Testis (tissue), 2 donors: ENCODE measurements at regions not wholly inside any gene's neighbourhood (a gene's known extent, or its start where the extent isn't known, plus 50 kb on each side); places are given as distances from the start of the nearest gene placed in this dataset.

Experiments used
- DNase-seq: peaks from one replicate; pipeline ENCODE4 v3.0.0-alpha.2; 2019
- H3K27ac ChIP-seq, 2 donors: fragments of 200-600 bp; sonication (generic); one replicate each; pipeline ENCODE4 v1.5.1; 2019
- H3K27me3 ChIP-seq: fragments of 200-600 bp; sonication (generic); one replicate; pipeline ENCODE4 v1.5.1; 2019
- H3K36me3 ChIP-seq: fragments of 200-600 bp; sonication (generic); one replicate; pipeline ENCODE4 v1.5.1; 2017; ENCODE audit warnings: low read depth; ENCODE audit errors: missing control alignments
- H3K4me1 ChIP-seq: fragments of 200-600 bp; sonication (generic); one replicate; pipeline ENCODE4 v1.5.1; 2019
- H3K4me3 ChIP-seq, 2 donors: fragments of 200-600 bp; sonication (generic); one replicate each; pipeline ENCODE4 v1.5.1; 2017 to 2019
- H3K9me3 ChIP-seq: fragments of 200-600 bp; sonication (generic); one replicate; pipeline ENCODE4 v1.5.1; 2017
- POLR2A ChIP-seq: fragments of 450-650 bp; IDR thresholded peaks from one replicate; pipeline ENCODE4 v1.6.1; 2017; ENCODE audit warnings: antibody characterized with exemption, mild to moderate bottlenecking, moderate library complexity
- WGBS, 2 donors: methylation state at CpG; one replicate each; pipeline ENCODE4 v1.1.5; 2018; 5-methylcytosine and 5-hydroxymethylcytosine counted together
- intact Hi-C: fragments of 100-400 bp; cut with DNase I; formaldehyde crosslinking; loops from one replicate; pipeline ENCODE4 v1.15.1; 2023; ENCODE audit warnings: low total_unique reads
- TF ChIP-seq, protein P1 (sequence below), 3 experiments: fragments of 450-650 bp in 2 of 3; fragments of 200-600 bp in 1 of 3; sonication (generic) in 1 of 3; IDR thresholded peaks; one replicate each; pipeline ENCODE4 v1.5.1; 2016 to 2019; ENCODE audit warnings: antibody characterized with exemption in 3 of 3, mild to moderate bottlenecking in 2 of 3, moderate library complexity in 1 of 3

DNA sequence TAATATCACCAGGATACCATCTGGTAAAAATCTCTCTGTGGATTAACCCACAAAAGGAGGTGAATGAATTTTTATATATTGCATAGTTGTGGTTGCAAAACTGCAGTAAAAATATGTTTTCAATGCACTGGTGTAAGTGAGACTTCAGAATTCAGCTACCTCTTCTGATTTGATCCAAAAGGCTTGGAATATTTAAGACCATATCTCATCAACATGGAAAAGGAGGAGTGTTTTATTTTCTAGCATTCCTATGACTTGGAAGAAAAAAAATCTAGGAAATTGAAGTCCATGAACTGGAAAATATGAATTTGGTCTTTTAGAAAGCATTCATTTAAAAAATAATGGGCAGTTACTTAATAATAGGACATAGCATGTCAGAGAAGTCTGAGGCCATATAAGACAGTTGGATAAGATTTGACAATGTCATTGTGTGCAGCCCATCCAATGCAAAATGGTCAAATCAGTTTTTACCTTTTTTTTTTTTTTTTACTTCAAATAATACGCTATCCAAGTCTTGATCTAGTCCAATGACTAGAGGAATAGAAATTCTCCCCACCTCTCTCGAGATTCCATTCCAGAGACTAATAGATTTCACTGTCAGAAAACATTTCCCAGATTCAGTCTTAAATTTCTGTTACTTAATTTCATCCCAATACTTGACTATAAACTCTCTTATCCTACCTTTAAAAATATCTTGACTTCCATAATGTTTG is 364.9 kb upstream of the PMFBP1 start:
- DNase-seq = no peak
- 92 to 99% methylated on average over 2 of the region's 2 CpGs for WGBS, 2 donors
- intact Hi-C loops = no loop called here

GRCh38 chr16:72532906-72533410 is 361.0 kb upstream of the PMFBP1 start:
- no peak for TF ChIP-seq POLR2A
- TF ChIP-seq, protein P1, sequence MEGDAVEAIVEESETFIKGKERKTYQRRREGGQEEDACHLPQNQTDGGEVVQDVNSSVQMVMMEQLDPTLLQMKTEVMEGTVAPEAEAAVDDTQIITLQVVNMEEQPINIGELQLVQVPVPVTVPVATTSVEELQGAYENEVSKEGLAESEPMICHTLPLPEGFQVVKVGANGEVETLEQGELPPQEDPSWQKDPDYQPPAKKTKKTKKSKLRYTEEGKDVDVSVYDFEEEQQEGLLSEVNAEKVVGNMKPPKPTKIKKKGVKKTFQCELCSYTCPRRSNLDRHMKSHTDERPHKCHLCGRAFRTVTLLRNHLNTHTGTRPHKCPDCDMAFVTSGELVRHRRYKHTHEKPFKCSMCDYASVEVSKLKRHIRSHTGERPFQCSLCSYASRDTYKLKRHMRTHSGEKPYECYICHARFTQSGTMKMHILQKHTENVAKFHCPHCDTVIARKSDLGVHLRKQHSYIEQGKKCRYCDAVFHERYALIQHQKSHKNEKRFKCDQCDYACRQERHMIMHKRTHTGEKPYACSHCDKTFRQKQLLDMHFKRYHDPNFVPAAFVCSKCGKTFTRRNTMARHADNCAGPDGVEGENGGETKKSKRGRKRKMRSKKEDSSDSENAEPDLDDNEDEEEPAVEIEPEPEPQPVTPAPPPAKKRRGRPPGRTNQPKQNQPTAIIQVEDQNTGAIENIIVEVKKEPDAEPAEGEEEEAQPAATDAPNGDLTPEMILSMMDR (IDR thresholded peaks at IDR 0.05) = no peak

More for the DNA sequence above, 364.9 kb upstream of the PMFBP1 start:
- Histone ChIP-seq H3K27ac (no peak overlapping the region), H3K4me1 (no peaks in the 10 kb centered on the region), H3K36me3 (no peaks in the 10 kb centered on the region), H3K27me3 (no peaks in the 10 kb centered on the region), H3K9me3 (no peaks in the 10 kb centered on the region), H3K4me3 (no peak overlapping the region)
- no peak for TF ChIP-seq POLR2A
- TF ChIP-seq, protein P1 (IDR thresholded peaks at IDR 0.05) = no peak

GRCh38 chr16:72530434-72530833 is 358.5 kb upstream of the PMFBP1 start:
- Histone ChIP-seq H3K9me3 (no peaks in the 10 kb centered on the region), H3K36me3 (no peaks in the 10 kb centered on the region)

More at GRCh38 chr16:72532906-72533410, 361.0 kb upstream of the PMFBP1 start:
- H3K27ac ChIP-seq = no peak overlapping the region
- H3K27me3 ChIP-seq = no peaks in the 10 kb centered on the region
- H3K4me1 ChIP-seq = no peaks in the 10 kb centered on the region
- DNase-seq = no peak
- H3K4me3 ChIP-seq = no peak overlapping the region
- H3K9me3 ChIP-seq = no peaks in the 10 kb centered on the region
- intact Hi-C loops = no loop called here
- 49 to 57% methylated on average over 9 of the region's 9 CpGs for WGBS, 2 donors
- no peaks in the 10 kb centered on the region for H3K36me3 ChIP-seq

DNA sequence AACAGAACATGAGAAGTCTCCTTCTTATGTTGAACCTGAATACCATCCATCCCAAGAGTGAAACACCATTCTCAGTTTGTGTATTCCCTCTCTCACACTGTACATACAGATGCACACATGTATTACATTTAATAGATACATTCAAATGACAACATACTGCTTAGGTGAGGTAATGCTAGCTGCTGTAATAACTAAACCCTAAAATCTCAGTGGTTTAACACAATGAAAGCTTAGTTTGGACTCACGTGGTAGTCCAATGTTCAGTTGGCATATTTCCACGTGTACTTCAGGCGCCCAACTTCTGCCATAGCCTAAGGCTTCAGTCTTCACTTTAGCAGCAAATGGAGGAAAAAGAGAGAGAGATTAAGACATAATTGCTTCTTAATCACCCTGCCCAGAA is 351.1 kb upstream of the PMFBP1 start:
- 96 to 97% methylated on average over 3 of the region's 3 CpGs for WGBS, 2 donors

More at GRCh38 chr16:72530434-72530833, 358.5 kb upstream of the PMFBP1 start:
- Histone ChIP-seq H3K4me3 (no peak overlapping the region), H3K4me1 (no peaks in the 10 kb centered on the region), H3K27me3 (no peaks in the 10 kb centered on the region), H3K27ac (no peak overlapping the region)
- TF ChIP-seq, protein P1 (IDR thresholded peaks at IDR 0.05) = no peak
- no peak for TF ChIP-seq POLR2A
- intact Hi-C loops = no loop called here
- 93 to 97% methylated on average over 2 of the region's 2 CpGs for WGBS, 2 donors
- no peak for DNase-seq

More for the DNA sequence above, 351.1 kb upstream of the PMFBP1 start:
- intact Hi-C loops = no loop called here
- TF ChIP-seq, protein P1 (IDR thresholded peaks at IDR 0.05) = no peak
- TF ChIP-seq POLR2A = no peak
- Histone ChIP-seq H3K27ac (no peak overlapping the region), H3K4me1 (no peaks in the 10 kb centered on the region), H3K9me3 (no peaks in the 10 kb centered on the region), H3K27me3 (no peaks in the 10 kb centered on the region), H3K4me3 (no peak overlapping the region), H3K36me3 (no peaks in the 10 kb centered on the region)
- no peak for DNase-seq
